Adrenal gland (tissue), 5 donors: ENCODE measurements at regions not wholly inside any gene's neighbourhood (a gene's known extent, or its start where the extent isn't known, plus 50 kb on each side); places are given as distances from the start of the nearest gene placed in this dataset.

ENCODE experiments used
- CTCF ChIP-seq, 6 experiments: fragments of 450-650 bp in 4 of 6; fragments of 200-600 bp in 2 of 6; sonication (generic) in 1 of 6; IDR thresholded peaks; 1 replicate in 5 of 6; 2 replicates in 1 of 6; pipeline versions ENCODE4 v1.5.1 to v1.8.0; 2016 to 2021; ENCODE audit warnings: antibody characterized with exemption in 6 of 6, mild to moderate bottlenecking in 2 of 6, moderate library complexity in 1 of 6
- POLR2A ChIP-seq, 2 donors: fragments of 450-650 bp; IDR thresholded peaks; one replicate each; pipeline ENCODE4 v1.6.1; 2017; ENCODE audit warnings: antibody characterized with exemption in 2 of 2, mild to moderate bottlenecking in 2 of 2, moderate library complexity in 1 of 2
- donor health status: DM: no; HTN: no; CAD: no.

- no peak for TF ChIP-seq CTCF (IDR thresholded peaks at IDR 0.05)
- no peak for TF ChIP-seq POLR2A (IDR thresholded peaks at IDR 0.05)
These were observed 69.2 kb upstream of the ARHGAP5 start for GRCh38 chr14:32007755-32008362.
